Activated CD4-positive, CD25-positive, alpha-beta regulatory T cell treated with anti-CD3 and anti-CD28 coated beads, Interleukin-2, amount 50 U/mL, for 16 hours (primary cell): ENCODE measurements at regions not wholly inside any gene's neighbourhood (a gene's known extent, or its start where the extent isn't known, plus 50 kb on each side); places are given as distances from the start of the nearest gene placed in this dataset.
"Not testable (repeated sequence)": the region's sequence is repeated elsewhere in the genome, so short reads cannot be mapped to it uniquely, and the experiment has no call there.

Experiments used
- DNase-seq: peaks from one replicate; pipeline ENCODE4 v3.0.0-alpha.2; 2020; ENCODE audit warnings: low read depth, low spot score

GRCh38 chr15:91414124-91414523, 314.1 kb downstream of the SV2B start:
- DNase-seq: no peak

DNA sequence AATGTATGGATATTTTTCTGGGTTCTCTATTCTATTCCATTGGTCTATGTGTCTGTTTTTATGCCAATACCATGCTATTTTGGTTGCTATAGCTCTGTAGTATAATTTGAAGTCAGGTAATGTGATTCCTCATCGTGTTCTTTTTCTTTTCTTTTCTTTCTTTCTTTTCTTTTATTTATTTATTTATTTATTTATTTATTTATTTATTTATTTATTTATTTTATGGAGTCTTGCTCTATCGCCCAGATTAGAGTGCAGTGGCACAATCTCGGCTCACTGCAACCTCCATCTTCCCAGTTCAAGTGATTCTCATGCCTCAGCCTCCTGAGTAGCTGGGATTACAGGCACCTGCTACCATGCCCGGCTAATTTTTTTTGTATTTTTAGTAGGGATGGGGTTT, 315.2 kb downstream of the SV2B start:
- not testable (repeated sequence) for DNase-seq

DNA sequence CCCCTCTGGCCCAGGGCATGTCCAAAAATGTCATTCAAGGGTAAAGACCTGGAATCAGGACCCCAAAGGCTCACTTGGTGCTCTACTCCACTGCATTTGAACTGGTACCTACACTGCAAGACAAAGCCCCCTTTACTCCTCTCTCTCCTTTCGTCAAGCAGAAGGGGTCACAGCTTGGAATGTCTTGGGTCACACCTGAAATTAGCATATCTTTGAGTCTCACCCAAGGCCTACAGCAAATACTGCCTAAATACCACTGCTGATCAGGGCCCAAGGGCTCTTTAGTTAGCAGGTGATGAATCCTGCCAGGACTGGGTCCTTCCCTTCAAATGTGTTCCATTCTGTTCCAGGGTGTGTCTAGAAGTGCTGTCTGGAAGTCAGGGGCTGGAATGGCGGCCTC, 320.6 kb downstream of the SV2B start:
- DNase-seq: no peak

GRCh38 chr15:91422797-91423196, 322.7 kb downstream of the SV2B start:
- DNase-seq: no peak

- no peak for DNase-seq
These were observed 323.9 kb downstream of the SV2B start for GRCh38 chr15:91424001-91424400.

- DNase-seq: no peak
These were observed 326.4 kb downstream of the SV2B start for GRCh38 chr15:91426412-91426811.

DNA sequence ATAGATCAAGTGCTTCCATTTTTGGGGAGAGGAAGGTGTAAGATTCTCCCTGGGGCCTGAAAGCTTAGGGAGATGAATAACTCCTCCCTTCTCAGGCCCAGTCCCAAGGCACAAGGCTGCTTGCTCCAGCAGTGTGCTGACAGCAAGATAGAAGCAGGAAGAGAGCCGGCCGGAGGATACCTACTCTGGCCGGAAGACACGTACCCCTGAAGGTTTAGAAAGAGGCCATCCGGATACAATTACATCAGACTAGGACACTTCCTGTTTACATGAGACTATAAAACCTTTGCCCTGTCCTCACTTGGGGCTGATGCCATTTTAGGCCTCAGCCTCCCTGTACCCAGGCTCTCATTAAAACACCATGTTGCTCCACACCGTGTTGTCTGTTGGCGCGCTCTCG, 329.9 kb downstream of the SV2B start:
- no peak for DNase-seq

DNA sequence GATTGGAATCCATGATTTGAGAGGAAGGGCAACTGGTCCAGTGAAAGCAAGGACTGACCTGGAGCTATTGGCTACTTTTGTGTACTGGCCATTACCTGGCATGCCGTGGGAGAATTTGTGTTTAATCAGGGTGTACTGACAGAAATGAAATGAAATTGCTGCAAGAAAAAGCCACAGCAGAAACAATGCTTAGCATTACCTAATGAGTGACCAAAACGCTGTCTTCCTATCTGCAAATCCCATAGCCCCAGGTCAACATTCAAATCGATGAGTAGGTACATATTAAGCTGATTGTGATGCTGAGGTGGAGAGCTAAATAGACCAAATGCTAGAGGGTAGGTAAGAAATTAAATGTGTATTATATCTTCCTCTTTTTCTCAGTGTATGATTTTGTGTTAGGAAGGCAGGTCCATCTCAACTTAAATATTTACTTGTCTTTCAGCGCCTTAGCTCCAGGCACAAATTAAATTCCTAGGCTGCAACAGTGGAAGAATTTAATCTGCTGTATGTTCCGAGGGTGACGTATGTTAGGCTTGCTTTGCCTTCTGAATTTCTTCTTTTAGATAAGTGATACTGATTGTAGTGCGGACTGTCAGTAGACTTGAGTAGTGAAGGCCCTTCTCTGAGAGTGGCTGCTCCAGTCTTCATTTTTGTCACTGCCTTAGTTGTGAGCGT, 331.1 kb downstream of the SV2B start:
- no peak for DNase-seq

DNA sequence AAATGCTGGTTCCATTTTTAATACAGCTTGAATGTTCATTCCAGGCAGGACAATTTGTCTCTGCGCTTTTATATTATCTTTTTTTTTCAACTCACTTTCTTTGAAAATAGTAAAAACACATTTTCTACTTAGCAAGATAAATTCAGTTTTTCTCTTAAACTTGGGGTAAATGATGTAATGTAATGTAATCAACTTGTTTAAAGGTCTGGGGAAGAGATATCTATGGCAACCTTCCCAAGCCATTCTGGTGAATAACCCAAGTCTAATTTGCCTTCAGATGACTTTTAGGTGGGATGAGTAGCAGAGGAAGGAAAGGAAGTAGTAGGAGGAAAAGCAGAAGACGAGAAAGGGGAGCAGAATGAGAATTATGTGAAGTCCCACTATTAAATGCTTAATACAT, 335.1 kb downstream of the SV2B start:
- no peak for DNase-seq

DNA sequence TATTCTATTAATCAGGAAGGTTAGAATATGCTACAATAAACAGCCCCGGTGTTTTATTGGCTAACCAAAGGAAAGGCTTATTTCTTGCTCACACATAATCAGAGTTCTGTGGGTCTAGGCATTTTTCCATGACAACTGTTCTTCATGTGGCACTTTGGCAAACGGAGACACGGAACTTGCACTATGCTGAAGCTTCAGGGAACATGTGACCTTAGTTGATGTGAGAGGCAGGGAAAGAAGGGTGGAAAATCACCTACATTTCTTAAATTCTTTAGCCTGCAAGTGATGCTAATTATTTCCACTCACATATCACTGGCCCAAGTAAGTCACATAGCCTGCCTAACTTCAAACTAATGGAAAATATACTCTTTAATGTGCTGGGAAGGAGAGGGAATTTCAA, 344.6 kb downstream of the SV2B start:
- no peak for DNase-seq

DNA sequence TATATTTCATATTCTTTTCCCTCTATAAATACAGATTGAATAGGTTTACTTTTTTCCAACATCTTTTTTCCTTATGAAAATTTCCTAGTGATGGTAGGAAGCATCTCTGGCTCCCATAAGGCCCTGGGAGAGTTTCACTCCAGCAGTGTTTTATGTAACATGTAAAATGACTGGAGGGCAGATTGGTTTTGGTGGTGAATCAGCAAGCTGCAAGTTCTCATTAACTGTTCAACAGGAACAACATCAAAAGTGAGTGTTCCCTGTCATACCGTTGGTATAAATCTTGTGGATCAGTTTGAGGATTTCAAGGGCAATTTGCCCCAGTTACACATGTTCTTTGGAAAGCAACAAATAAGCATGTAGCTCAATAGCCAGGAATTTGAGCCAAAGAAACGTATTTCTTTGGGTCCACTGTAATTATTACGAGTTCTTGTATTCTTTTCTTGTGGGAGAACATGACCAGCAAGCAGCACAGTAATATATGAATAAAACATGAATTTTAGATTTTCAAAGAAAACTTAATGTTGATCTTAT, 345.7 kb downstream of the SV2B start:
- no peak for DNase-seq

GRCh38 chr15:91447991-91448644, 348.1 kb downstream of the SV2B start:
- DNase-seq: no peak

DNA sequence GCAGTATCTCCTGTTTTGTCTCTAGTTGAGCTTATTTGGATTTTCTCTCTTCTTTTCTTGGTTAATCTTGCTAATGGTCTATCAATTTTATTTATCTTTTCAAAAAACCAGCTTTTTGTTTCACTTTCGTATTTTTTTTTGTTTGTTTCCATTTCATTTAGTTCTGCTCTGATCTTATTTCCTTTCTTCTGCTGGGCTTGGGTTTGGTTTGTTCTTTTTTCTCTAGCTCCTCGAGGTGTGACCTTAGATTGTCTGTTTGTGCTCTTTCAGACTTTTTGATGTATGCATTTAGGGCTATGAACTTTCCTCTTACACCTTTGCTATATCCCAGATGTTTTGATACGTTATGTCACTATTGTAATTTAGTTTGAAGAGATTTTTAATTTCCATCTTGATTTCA, 353.3 kb downstream of the SV2B start:
- DNase-seq: not testable (repeated sequence)

- no peak for DNase-seq
These were observed 356.2 kb downstream of the SV2B start for GRCh38 chr15:91456251-91456718.

DNA sequence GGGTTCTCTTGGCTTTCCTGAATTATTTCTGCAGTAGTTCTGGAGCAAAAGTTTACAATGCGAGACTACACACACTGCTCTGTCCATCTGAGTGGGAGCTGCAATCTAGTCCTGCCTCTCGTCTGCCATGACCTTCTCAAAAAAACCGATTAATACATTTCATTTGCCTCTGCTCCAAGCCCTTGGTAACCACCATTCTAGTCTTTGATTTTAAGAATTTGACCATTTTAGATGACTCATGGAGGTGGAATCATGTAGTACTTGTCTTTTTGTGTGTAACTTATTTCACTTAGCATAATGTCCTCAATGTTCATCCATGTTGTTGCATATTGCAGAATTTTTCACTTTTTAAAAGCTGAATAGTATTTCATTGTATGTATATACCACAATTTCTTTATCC, 356.9 kb downstream of the SV2B start:
- no peak for DNase-seq

DNA sequence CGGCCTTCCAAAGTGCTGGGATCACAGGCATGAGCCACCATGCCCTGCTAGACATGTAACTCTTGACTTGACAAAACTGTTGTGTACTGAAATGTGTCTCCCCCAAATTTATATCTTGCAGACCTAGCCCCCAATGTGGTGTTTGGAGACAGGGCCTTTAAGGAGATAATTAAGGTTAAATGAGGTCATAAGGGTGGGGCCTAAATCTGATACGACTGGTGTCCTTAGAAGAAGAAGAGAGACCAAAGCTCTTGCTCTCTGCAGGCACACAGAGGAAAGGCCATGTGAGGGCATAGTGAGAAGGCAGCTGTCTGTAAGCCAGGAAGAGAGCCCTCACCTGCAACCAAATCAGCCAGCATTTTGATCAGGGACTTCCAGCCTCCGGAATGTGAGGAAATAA, 361.3 kb downstream of the SV2B start:
- DNase-seq: no peak

- DNase-seq: no peak
These were observed 365.0 kb downstream of the SV2B start for GRCh38 chr15:91465086-91465485.

DNA sequence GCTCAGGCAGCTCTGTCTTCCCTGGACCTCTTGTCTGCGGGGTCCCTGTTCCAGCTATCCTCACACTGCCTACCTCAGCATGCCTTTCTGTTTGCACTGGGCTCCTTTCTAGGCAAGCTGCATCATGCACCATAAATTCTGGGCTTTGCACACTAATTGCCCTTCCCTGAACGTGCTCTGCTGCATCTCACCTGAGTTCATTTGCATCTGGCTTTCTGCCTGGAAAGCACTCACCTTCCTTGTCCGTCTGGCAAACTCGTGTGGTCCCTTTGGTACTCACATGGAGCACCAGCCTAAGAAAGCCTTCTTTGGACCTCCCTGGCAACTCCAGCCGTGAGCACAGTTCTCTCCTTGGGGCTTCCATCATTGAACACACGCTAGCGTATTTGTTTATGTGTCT, 365.6 kb downstream of the SV2B start:
- no peak for DNase-seq

DNA sequence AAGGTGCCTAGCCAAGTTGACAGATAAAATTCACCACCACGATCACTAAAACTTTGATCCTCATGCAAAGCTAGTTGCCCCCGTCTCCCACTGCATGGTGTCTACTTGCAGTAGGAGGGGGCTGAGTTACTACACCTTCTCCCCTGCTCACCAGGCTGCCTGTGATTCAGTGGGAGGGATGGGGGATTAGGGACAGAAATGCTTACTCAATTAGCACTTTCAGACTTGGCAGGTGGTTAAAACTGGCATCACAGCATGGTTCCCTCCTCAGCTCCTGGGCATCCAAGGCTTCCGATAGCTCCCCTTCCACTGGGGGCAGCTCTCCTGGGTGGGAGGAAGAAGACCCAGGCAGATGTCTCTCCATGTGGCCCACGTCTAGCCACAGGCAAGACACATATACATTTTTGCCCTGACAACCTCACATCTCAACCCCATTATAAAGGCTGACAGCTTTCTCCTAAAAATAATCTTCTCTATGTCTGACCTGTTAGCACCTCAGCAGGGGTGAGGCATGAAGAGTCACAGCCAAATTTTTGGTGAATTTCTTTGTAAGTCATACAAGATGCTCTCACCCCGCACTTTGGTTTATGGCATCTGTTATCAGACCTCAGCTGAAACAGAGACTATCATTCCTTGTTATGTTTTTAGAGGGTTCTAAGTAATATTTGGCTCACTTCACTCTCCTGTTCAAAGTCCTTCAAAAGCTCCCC, 369.0 kb downstream of the SV2B start:
- DNase-seq: no peak

- peak; percentile 61 for DNase-seq
These were observed 369.8 kb downstream of the SV2B start for GRCh38 chr15:91469632-91470567.

GRCh38 chr15:91471468-91471867, 371.4 kb downstream of the SV2B start:
- no peak for DNase-seq
